HL-60 (cell line): ENCODE measurements at regions not wholly inside any gene's neighbourhood (a gene's known extent, or its start where the extent isn't known, plus 50 kb on each side); places are given as distances from the start of the nearest gene placed in this dataset.

Experiments used
- GABPA ChIP-seq: IDR thresholded peaks from 2 replicates; pipeline ENCODE4 v1.6.1; 2012; ENCODE audit warnings: low read depth
- POLR2AphosphoS5 ChIP-seq: IDR thresholded peaks from 2 replicates; pipeline ENCODE4 v1.6.1; 2012; ENCODE audit warnings: low read depth
- SPI1 ChIP-seq: IDR thresholded peaks from 2 replicates; pipeline ENCODE4 v1.6.1; 2012; ENCODE audit warnings: low read depth, mild to moderate bottlenecking, borderline replicate concordance
- TF ChIP-seq, protein P1 (sequence below): IDR thresholded peaks from one replicate; pipeline ENCODE4 v1.5.1; 2011; ENCODE audit warnings: low read length, control low read depth, inconsistent platforms; ENCODE audit not compliant: insufficient read depth
- TF ChIP-seq, protein P2 (sequence below): IDR thresholded peaks from 2 replicates; pipeline ENCODE4 v1.6.1; 2012; ENCODE audit warnings: low read depth; ENCODE audit not compliant: insufficient replicate concordance

DNA sequence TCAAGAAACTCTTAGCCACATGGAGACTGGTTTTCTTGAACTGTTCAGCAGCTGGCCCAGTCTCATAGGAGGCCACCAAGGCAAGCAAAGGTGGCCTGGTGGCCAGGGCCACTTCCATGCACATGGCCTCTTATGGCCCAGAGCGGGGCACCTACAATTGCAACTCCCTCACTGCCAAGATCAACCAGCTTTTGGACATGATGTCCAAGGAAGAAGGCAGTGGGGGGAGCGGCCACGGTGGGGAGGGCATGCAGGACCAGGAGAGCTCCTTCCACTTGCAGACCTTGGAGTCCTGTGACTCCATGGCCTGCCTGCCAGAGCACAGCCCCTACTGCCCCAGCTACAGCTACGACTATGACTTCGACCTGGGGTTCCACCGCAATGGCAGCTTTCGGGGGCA lies 398.9 kb upstream of the PTPRD start:
- TF ChIP-seq, protein P1, sequence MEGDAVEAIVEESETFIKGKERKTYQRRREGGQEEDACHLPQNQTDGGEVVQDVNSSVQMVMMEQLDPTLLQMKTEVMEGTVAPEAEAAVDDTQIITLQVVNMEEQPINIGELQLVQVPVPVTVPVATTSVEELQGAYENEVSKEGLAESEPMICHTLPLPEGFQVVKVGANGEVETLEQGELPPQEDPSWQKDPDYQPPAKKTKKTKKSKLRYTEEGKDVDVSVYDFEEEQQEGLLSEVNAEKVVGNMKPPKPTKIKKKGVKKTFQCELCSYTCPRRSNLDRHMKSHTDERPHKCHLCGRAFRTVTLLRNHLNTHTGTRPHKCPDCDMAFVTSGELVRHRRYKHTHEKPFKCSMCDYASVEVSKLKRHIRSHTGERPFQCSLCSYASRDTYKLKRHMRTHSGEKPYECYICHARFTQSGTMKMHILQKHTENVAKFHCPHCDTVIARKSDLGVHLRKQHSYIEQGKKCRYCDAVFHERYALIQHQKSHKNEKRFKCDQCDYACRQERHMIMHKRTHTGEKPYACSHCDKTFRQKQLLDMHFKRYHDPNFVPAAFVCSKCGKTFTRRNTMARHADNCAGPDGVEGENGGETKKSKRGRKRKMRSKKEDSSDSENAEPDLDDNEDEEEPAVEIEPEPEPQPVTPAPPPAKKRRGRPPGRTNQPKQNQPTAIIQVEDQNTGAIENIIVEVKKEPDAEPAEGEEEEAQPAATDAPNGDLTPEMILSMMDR, result no peak
- TF ChIP-seq GABPA (no peak), POLR2AphosphoS5 (no peak), SPI1 (no peak)
- TF ChIP-seq, protein P2, sequence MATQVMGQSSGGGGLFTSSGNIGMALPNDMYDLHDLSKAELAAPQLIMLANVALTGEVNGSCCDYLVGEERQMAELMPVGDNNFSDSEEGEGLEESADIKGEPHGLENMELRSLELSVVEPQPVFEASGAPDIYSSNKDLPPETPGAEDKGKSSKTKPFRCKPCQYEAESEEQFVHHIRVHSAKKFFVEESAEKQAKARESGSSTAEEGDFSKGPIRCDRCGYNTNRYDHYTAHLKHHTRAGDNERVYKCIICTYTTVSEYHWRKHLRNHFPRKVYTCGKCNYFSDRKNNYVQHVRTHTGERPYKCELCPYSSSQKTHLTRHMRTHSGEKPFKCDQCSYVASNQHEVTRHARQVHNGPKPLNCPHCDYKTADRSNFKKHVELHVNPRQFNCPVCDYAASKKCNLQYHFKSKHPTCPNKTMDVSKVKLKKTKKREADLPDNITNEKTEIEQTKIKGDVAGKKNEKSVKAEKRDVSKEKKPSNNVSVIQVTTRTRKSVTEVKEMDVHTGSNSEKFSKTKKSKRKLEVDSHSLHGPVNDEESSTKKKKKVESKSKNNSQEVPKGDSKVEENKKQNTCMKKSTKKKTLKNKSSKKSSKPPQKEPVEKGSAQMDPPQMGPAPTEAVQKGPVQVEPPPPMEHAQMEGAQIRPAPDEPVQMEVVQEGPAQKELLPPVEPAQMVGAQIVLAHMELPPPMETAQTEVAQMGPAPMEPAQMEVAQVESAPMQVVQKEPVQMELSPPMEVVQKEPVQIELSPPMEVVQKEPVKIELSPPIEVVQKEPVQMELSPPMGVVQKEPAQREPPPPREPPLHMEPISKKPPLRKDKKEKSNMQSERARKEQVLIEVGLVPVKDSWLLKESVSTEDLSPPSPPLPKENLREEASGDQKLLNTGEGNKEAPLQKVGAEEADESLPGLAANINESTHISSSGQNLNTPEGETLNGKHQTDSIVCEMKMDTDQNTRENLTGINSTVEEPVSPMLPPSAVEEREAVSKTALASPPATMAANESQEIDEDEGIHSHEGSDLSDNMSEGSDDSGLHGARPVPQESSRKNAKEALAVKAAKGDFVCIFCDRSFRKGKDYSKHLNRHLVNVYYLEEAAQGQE, result no peak
